EH (cell line): ENCODE measurements at regions not wholly inside any gene's neighbourhood (a gene's known extent, or its start where the extent isn't known, plus 50 kb on each side); places are given as distances from the start of the nearest gene placed in this dataset.

Experiments
- DNase-seq: peaks from one replicate; pipeline ENCODE4 v3.0.0-alpha.2; 2015; ENCODE audit warnings: low read depth

DNA sequence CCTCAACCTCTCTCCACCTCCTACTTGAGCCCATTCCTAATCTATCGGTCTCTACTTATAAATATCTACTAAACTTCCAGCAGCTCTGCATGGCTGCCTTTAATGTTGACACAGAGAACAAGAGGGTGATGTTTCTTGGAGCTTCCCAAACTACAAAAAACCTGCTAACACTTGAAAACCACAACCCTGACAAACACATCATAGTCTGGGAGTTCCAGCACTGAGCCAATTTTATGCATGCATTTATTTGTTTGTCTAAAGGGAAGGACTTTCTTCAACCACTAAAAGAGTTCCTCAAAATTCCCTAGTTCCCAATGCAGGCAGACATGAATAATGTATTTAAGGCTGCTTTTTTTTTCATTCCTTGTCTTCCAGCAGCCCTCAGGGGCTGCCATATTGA is 331.8 kb upstream of the XYLT1 start:
- peak; percentile 85 for DNase-seq

GRCh38 chr16:17801068-17801467 is 330.3 kb upstream of the XYLT1 start:
- DNase-seq: peak; percentile 63

DNA sequence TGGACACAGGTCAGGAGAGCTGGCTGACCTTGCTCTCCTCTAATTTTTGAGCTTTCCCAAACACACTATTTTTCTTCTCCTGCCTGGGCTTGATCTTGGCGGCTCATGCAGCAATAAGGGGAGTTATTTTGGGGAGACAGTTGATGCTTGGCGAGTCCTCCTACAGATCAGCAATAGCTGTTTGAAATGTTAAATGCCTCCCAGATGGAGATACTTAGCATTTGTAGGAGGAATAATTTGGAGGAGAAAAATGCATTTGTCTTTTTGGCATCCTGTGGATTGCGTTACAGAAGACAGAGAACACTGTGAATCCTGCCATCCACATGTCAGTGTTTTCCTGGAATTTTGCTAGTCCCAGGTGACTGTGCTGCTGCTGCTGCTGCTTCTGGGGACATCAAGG is 328.0 kb upstream of the XYLT1 start:
- no peak for DNase-seq

DNA sequence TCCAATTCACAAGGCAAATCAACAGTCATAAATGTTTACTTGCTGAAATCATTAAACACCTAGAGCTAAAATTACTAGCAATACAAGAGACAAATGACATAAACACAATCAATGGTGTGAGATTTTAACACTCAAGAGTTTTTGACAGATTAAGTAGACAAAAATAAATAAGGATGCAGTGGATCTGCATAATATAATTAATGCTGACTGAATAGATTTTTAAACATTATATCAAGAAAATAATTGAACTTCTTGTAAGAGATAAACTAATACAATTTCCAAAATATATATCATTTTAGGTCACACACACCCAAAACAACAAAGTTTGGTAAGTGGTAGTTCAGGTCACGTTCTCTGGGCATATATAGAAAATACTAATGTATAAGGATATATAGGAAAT is 322.6 kb upstream of the XYLT1 start:
- no peak for DNase-seq

DNA sequence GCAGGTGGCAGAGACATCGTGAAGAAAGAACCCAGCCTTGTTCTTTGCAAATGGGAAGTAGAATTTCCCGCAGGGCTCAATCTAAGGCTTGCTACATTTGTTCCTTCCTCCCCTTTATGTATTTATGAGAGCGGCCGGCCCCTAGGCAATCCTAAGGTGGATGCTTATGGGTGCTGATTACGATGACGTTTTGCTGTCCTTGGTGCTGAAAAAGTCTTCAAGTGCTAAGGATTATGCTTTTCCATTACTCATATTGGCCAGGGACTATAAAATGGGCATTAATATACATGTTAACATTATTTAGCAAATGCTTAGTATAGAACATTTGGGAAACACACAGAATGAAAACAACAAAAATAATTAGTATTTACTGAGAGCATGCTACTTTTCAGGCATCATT is 313.3 kb upstream of the XYLT1 start:
- DNase-seq: peak; percentile 70

DNA sequence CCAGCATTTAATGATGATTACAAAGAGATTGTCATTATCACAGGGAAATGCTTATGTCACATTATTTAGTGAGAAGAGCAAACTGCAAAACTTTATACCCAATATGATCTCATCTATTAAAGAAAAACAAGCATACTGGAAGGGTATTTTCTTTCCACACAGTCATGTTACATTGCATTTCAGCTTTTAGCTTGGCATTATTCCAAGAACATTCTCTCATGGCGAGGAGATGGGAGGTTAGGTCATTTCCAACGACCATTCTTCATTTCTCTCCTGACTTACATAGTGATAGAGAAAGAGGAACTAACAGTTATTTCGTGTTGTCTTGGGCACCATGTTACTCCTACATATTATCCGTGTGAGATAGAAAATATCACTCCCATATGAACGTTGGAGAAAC is 309.4 kb upstream of the XYLT1 start:
- peak; percentile 47 for DNase-seq

DNA sequence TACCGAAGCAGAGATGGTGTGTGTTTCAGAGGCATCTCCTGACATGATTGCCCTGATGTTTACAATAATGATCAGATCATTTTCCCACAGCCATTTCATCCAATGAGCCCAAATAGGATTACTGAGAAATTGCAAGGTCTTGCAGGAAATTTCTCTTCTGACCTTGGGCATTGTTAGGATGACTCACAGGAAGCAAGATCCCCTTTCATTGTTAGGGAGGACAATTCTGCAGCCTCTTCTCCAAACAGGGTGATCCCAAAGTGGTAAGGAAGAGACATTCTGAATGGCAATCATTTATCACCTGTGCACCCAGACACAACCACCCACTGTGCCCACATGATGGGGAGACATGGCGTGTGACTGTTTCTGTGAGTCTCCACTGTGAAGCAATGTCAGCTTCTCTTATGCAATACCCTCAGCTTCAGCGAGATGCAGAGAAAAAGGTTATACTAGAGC is 306.7 kb upstream of the XYLT1 start:
- peak; percentile 83 for DNase-seq

- peak; percentile 17 for DNase-seq
Observed at GRCh38 chr16:17776888-17777287, 306.1 kb upstream of the XYLT1 start.

DNA sequence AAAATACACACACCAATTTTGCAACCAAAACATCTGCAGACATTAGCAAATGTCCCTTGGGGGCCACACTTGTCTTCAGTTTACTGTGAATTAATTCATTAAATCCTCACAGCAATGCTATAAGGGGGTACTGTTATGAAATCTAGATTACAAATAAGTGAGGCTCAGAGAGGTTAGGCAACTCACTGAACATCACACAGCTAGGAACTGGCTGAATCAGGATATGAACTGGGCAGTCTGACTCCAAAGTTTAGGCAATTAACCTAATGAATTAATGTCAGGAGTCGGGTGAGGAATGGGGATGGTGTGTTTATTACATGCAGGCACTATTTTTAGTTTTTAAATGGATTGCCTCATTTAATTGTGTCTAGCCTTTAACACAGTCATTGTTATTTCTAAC is 305.7 kb upstream of the XYLT1 start:
- no peak for DNase-seq

DNA sequence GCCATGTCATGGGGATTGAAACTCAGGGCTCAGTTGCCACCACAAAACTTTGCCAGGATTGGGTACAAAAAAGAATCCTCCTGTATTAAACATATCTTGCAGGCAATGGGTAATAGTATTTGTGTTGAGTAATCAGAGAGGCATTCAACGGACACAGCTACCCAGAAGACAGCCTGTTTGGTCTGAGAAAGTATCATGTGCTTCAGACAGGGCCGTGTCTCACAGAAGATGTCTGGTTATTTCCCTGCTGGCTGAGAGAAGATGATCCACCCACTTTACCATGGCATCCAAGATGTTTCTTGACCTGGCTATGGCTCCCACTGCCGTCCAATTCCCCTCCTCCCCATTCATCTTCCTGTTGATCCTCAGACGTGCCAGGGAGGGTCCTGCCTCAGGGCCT is 304.3 kb upstream of the XYLT1 start:
- peak; percentile 66 for DNase-seq

DNA sequence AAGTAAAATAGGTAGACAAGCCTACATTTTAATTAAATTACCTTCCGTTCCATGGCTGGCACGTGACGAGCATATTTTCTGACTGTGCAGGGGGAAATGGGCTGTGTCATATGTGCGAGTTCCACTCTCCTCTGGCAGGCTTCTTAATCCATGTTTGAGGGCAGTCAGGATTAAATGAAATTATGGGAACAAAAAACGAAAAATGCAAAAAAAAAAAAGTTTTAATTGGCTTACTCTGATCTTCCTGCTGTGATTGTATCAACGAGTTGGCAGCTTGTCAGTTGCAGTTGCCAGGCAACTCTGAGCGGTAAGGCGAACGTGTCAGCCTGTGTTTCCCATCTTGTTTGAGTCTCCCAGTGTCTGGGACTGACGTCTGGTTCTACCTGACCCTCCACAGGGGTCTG is 302.9 kb upstream of the XYLT1 start:
- DNase-seq: peak; percentile 79

DNA sequence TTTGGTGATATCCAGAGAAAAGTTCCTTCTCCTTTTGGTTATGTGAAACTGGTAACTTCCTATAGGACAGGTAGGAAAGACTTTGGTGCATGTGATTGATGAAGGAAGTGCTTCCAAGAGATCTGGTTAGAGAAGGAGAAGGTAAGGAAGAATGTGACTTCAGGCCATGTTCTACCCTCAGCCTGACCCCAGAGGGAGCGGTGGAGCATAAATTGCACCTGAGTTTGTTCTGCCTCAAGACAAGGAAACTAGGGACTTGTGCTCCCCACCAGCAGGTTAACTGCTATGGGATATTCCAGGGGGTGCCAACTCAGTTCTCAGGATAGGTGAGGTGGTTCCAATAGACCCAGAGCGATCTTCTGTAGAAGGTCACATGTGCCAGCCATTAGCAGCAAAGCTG is 299.3 kb upstream of the XYLT1 start:
- no peak for DNase-seq

- DNase-seq: peak; percentile 37
Observed at GRCh38 chr16:17769065-17769464, 298.3 kb upstream of the XYLT1 start.

DNA sequence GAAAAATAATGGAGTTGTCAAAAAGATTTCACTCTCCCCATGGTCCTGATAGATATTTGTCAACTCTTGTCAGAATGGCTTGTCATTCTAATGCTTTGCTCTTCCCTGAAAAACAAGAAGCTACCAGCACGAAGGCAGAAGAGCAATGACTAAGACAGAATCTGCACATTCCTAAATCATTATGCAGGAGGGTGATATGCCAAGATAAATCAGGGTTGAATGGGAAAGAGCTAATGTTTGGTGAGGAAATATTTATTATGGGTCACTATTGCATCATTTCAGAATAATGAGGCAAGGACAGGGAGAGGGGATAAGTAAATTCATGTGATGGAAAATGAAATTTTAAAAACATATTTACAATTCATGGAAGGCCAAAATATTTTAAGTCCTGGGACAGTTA is 297.5 kb upstream of the XYLT1 start:
- DNase-seq: peak; percentile 95

GRCh38 chr16:17766012-17766411 is 295.3 kb upstream of the XYLT1 start:
- no peak for DNase-seq

GRCh38 chr16:17759451-17760390 is 289.0 kb upstream of the XYLT1 start:
- DNase-seq: peak; percentile 53

DNA sequence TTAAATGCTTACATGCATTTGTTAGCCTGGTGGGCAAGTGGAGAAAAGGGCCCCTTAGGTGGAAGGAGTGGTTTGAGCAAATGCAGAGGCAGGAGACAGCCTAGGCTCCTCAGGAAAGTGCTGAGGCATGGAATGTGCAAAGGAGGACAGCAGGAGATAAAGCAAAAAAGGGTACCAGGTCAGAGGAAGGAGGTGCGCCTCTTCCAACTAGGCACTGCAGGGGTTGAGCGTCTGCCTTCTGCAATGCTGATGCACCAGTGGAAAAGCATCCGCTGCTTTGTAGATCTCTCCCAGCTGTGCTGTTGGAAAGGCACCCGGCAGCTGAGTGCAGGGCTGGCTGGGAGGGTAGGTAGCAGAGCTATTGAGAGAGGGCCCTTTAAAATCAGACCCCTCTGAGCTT is 287.0 kb upstream of the XYLT1 start:
- no peak for DNase-seq

DNA sequence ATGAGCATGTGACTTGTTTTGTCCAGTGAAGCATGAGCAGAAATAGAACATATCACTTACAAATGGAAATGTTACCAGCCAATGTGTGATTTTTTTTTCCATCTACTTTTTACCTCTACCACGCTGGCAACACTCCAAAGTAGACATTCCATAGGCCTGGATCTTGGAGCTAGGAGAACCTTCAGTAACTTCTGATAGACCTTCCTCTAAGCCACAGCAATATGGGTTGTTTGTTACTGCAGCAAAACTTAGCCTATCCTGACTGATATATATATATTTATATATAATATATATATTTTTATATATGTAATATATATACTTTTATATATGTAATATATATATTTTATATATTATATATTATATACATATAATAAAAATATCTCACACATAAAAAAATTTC is 284.4 kb upstream of the XYLT1 start:
- DNase-seq: no peak

- DNase-seq: no peak
Observed at GRCh38 chr16:17753434-17753833, 282.7 kb upstream of the XYLT1 start.

DNA sequence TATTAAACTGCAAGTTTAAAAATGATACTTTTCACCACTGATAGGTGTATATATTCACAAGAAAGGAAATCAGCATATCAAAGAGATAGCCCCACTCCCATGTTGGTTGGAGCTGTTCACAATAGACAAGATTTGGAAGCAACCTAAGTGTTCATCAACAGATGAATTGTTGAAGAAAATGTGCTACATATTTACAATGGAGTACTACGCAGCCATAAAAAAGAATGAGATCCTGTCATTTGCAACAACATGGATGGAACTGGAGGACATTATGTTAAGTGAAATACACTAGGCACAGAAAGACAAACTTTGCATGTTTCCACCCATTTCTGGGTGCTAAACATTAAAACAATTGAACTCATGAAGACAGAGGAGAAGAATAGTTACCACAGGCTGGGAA is 278.9 kb upstream of the XYLT1 start:
- DNase-seq: no peak

DNA sequence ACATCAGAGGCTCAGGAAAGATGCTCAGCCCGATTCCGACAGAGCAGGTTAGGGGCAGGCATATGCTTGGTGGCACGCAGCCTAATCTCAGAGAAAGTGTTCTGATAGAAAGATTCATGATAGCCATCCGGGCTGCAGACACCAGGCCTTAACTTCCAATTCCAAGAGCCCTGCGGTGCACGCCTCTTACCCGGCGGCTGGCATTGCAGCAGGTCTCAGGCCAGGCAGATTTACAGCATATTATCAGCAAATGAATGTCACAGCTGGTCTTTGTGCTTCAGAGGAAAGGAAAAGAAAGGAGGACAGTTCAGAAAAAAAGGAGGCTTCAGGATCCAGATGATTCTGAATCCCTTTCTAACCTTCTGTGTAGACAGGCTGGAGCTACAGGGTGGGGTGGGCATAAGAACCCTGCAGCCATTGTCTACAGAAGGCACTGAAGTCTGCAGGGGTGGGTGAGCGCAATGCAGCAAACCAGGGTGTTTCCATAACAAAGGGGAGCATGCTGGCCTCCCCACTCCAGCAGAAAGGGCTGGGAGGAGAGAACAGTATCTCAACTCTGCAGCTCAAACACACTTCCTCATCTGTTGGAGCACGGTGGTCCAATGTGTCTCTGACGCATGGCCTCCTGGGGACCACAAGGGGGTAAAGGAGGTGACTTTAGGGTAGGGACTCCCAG is 277.4 kb upstream of the XYLT1 start:
- no peak for DNase-seq

DNA sequence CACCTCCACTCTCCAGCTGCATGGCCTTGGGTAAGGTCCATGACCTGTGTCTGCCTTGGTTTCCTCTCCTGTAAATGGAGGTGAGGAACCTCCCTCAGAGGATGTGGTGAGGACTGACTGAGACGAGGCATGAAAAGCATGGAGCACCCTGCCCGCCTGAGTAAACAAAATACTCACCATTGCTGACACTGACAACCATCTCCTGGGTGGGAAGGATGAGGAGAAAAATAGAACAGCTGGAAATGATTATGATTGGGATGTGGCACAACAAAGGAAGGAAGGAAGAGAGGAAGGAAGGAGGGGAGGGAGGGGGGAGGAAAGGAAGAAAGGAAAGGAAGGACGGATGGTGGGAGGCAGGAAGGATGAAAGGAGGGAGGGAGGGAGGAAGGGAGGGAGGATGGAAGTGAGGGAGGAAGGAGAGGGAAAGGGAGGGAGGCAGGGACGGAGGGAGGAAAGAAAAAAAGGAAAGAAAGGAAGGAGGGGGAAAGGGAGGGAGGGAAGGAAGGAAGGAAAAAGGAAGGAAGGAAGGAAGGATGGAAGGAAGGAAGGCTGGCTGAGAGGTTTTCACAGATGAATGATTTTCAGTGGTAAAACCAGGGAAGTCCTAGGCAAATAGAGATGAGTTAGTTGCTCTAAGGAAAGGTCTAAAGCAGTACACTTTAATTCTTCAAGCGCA is 276.5 kb upstream of the XYLT1 start:
- peak; percentile 13 for DNase-seq
